Right lobe of liver (tissue), 4 donors: ENCODE measurements at regions not wholly inside any gene's neighbourhood (a gene's known extent, or its start where the extent isn't known, plus 50 kb on each side); places are given as distances from the start of the nearest gene placed in this dataset.

Experiments
- POLR2A ChIP-seq: fragments of 450-650 bp; IDR thresholded peaks from one replicate; pipeline ENCODE4 v1.6.1; 2017; ENCODE audit warnings: antibody characterized with exemption, mild to moderate bottlenecking
- TF ChIP-seq, protein P1 (sequence below), 4 donors: fragments of 200-600 bp in 3 of 4; fragments of 450-650 bp in 1 of 4; IDR thresholded peaks; one replicate each; pipeline versions ENCODE4 v1.5.1 to v1.8.0; 2016 to 2022; ENCODE audit warnings: antibody characterized with exemption in 4 of 4, mild to moderate bottlenecking in 2 of 4
- donor health status: DM: no; HTN: no; CAD: no.
- donor health status: DM: no; HTN: no; CAD: no.
- donor health status: DM: no; HTN: yes; CAD: no.

DNA sequence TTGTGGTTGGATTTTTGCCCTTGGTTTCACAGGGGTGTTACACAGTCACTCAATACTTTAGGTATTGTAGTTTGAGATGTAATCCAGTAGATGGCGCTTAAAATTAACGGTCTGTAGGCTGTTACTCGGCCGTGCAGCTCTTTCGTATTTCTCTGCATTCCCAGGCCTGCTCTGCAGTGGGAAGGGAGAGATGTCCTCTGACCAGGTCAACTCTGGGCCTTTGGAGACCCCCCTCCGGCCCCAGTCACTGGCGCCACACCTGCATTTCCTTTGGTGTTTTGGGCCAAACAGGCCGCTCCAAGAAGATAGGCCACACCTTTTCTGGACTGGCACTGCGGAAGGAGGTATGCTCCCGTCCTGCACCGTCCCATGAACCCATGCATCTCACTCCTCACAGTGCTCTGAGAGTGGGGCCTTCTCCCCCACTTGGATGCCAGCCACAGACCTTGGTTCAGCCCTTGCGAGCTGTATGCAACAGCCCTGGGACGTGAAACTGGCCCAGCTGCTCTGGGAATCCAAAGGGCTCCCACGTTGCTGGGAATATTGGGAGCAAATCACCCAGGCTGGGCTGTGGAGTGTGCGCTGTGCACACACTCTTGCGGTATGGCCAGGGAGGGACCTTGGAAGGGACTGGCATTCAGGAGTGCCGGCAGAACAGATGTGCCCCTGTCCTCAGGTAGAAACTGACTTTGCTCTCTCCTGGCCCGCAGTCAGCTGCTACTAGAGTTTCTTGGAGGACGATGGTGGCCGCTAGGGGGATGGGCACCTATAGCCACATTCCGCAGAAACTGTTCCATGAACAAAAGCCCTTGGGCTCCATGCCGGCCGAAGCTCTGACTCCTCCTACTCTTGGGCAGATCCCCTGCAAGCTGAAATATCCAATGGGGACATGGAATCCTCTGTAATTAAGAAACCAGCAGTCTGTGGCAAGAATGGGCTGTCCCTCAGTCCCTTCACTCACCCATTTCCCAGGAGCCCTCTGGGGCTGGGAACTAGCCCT is 410.5 kb upstream of the CADM2 start:
- TF ChIP-seq, protein P1, sequence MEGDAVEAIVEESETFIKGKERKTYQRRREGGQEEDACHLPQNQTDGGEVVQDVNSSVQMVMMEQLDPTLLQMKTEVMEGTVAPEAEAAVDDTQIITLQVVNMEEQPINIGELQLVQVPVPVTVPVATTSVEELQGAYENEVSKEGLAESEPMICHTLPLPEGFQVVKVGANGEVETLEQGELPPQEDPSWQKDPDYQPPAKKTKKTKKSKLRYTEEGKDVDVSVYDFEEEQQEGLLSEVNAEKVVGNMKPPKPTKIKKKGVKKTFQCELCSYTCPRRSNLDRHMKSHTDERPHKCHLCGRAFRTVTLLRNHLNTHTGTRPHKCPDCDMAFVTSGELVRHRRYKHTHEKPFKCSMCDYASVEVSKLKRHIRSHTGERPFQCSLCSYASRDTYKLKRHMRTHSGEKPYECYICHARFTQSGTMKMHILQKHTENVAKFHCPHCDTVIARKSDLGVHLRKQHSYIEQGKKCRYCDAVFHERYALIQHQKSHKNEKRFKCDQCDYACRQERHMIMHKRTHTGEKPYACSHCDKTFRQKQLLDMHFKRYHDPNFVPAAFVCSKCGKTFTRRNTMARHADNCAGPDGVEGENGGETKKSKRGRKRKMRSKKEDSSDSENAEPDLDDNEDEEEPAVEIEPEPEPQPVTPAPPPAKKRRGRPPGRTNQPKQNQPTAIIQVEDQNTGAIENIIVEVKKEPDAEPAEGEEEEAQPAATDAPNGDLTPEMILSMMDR (IDR thresholded peaks at IDR 0.05): peak; percentile 56 to 62 (median 58)
- no peak for TF ChIP-seq POLR2A
